ENCODE measurements at regions not wholly inside any gene's neighbourhood (a gene's known extent, or its start where the extent isn't known, plus 50 kb on each side); places are given as distances from the start of the nearest gene placed in this dataset.

DNA sequence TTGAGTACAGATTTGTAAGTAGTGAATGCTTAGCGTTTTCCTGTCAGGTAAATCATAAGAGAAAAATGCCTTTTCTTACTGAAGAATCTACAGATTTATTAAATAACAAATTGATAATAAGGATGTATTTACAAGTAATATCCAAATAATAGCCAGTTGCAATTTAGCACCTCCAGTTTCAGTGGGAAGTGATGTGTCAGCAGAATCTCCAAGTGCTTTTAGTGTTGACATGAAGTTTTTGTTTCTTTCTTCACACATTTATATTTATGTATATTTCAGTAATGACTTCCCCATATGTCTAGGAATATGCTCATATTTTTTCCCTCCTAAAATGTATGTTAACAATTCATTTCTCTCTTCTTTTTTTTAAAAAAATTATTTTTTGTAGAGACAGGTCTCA, 229.9 kb upstream of the GRIN3A start:
- TF ChIP-seq, protein P1, sequence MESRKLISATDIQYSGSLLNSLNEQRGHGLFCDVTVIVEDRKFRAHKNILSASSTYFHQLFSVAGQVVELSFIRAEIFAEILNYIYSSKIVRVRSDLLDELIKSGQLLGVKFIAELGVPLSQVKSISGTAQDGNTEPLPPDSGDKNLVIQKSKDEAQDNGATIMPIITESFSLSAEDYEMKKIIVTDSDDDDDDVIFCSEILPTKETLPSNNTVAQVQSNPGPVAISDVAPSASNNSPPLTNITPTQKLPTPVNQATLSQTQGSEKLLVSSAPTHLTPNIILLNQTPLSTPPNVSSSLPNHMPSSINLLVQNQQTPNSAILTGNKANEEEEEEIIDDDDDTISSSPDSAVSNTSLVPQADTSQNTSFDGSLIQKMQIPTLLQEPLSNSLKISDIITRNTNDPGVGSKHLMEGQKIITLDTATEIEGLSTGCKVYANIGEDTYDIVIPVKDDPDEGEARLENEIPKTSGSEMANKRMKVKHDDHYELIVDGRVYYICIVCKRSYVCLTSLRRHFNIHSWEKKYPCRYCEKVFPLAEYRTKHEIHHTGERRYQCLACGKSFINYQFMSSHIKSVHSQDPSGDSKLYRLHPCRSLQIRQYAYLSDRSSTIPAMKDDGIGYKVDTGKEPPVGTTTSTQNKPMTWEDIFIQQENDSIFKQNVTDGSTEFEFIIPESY (IDR thresholded peaks at IDR 0.05) = no peak
- TF ChIP-seq HNF4G (IDR thresholded peaks at IDR 0.05) (no peak), RXRA (IDR thresholded peaks at IDR 0.05) (no peak), RAD21 (IDR thresholded peaks at IDR 0.05) (no peak), FOXA1 (IDR thresholded peaks at IDR 0.05) (no peak), GABPA (IDR thresholded peaks at IDR 0.05 in 1 of 2, conservative IDR thresholded peaks at IDR 0.05 in 1 of 2) (no peak)
- TF ChIP-seq, protein P2, sequence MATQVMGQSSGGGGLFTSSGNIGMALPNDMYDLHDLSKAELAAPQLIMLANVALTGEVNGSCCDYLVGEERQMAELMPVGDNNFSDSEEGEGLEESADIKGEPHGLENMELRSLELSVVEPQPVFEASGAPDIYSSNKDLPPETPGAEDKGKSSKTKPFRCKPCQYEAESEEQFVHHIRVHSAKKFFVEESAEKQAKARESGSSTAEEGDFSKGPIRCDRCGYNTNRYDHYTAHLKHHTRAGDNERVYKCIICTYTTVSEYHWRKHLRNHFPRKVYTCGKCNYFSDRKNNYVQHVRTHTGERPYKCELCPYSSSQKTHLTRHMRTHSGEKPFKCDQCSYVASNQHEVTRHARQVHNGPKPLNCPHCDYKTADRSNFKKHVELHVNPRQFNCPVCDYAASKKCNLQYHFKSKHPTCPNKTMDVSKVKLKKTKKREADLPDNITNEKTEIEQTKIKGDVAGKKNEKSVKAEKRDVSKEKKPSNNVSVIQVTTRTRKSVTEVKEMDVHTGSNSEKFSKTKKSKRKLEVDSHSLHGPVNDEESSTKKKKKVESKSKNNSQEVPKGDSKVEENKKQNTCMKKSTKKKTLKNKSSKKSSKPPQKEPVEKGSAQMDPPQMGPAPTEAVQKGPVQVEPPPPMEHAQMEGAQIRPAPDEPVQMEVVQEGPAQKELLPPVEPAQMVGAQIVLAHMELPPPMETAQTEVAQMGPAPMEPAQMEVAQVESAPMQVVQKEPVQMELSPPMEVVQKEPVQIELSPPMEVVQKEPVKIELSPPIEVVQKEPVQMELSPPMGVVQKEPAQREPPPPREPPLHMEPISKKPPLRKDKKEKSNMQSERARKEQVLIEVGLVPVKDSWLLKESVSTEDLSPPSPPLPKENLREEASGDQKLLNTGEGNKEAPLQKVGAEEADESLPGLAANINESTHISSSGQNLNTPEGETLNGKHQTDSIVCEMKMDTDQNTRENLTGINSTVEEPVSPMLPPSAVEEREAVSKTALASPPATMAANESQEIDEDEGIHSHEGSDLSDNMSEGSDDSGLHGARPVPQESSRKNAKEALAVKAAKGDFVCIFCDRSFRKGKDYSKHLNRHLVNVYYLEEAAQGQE (IDR thresholded peaks at IDR 0.05) = no peak
- no peaks in the 10 kb centered on the region for H3K9me3 ChIP-seq (ENCODE audit: control insufficient read depth in 4 of 4, low read length in 3 of 4)
- H3K27me3 ChIP-seq (ENCODE audit: control insufficient read depth in 4 of 4, insufficient read depth in 4 of 4, low read length in 3 of 4) = no peaks in the 10 kb centered on the region
- no peaks in the 10 kb centered on the region for H3K4me1 ChIP-seq (ENCODE audit: control insufficient read depth in 4 of 4, insufficient read depth in 4 of 4, low read length in 3 of 4)
- no peak overlapping the region for H3K4me3 ChIP-seq (ENCODE audit: low read depth in 1 of 3, low read length in 3 of 3)
- 99% methylated on average over 1 of the region's 1 CpG for WGBS
- H3K27ac ChIP-seq (ENCODE audit: low read depth in 1 of 2, low read length in 2 of 2) = no peak overlapping the region
- no peak overlapping the region for H3K9ac ChIP-seq (ENCODE audit: low read depth in 1 of 2, low read length in 2 of 2)
- DNase-seq (ENCODE audit: low spot score) = no peak
- H3K36me3 ChIP-seq (ENCODE audit: control insufficient read depth in 4 of 4, insufficient read depth in 3 of 4, low read depth in 1 of 4, low read length in 3 of 4) = no peaks in the 10 kb centered on the region

DNA sequence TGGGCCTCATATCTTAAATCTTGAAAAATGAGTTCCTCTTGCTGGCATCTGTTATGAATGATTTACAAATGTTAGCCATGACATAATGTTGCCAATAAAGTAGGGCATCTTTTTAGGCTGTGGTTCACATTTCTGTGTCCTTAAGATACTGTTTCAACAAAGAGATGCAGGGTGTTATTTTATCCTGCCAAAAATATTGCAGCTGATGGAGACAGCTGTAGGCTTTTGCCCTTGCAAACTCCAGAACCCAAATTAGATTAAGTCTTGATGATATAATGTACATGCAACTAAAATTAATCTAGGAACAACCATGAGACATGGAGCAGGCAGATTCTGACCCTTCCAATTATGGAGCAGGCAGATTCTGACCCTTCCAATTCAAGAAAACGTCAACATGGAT, 228.2 kb upstream of the GRIN3A start:
- WGBS = 70% methylated on average over 1 of the region's 1 CpG
- DNase-seq (ENCODE audit: low spot score) = no peak
- no peak for TF ChIP-seq FOXA2 (IDR thresholded peaks at IDR 0.05)
- TF ChIP-seq, protein P3, sequence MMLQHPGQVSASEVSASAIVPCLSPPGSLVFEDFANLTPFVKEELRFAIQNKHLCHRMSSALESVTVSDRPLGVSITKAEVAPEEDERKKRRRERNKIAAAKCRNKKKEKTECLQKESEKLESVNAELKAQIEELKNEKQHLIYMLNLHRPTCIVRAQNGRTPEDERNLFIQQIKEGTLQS (IDR thresholded peaks at IDR 0.05) = no peak
- no peak for TF ChIP-seq JUND (IDR thresholded peaks at IDR 0.05)
- Histone ChIP-seq H3K9me3 (ENCODE audit: control insufficient read depth in 4 of 4, low read length in 3 of 4) (no peaks in the 10 kb centered on the region), H3K4me3 (ENCODE audit: low read depth in 1 of 3, low read length in 3 of 3) (no peak overlapping the region), H3K4me1 (ENCODE audit: control insufficient read depth in 4 of 4, insufficient read depth in 4 of 4, low read length in 3 of 4) (no peaks in the 10 kb centered on the region), H3K9ac (ENCODE audit: low read depth in 1 of 2, low read length in 2 of 2) (no peak overlapping the region), H3K36me3 (ENCODE audit: control insufficient read depth in 4 of 4, insufficient read depth in 3 of 4, low read depth in 1 of 4, low read length in 3 of 4) (no peaks in the 10 kb centered on the region), H3K27ac (ENCODE audit: low read depth in 1 of 2, low read length in 2 of 2) (no peak overlapping the region), H3K27me3 (ENCODE audit: control insufficient read depth in 4 of 4, insufficient read depth in 4 of 4, low read length in 3 of 4) (no peaks in the 10 kb centered on the region)

DNA sequence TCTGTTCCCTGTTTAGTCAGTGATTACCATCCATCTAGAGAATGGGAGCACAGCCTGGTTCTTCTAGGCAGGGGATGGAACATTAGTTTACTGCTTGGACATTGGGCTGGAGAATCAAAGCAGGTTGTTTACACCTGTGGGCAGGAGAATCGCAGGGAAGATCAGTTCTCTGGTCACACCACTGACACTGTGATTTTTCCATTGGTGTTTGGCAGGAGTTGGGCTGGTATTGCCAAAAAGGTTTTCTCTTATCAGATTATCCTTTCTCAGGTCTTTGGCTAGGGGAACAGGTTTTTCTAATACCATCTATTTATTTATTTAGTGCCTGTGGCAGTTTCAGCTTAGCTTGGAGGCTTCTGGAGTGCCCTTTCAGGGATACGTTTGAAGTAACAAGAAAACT, 219.3 kb upstream of the GRIN3A start:
- no peak overlapping the region for H3K4me3 ChIP-seq (ENCODE audit: low read depth in 1 of 3, low read length in 3 of 3)
- 81% methylated on average over 2 of the region's 2 CpGs for WGBS
- H3K4me1 ChIP-seq (ENCODE audit: control insufficient read depth in 4 of 4, insufficient read depth in 4 of 4, low read length in 3 of 4) = no peaks in the 10 kb centered on the region
- H3K9ac ChIP-seq (ENCODE audit: low read depth in 1 of 2, low read length in 2 of 2) = no peak overlapping the region
- H3K27me3 ChIP-seq (ENCODE audit: control insufficient read depth in 4 of 4, insufficient read depth in 4 of 4, low read length in 3 of 4) = no peaks in the 10 kb centered on the region
- DNase-seq (ENCODE audit: low spot score) = no peak
- H3K36me3 ChIP-seq (ENCODE audit: control insufficient read depth in 4 of 4, insufficient read depth in 3 of 4, low read depth in 1 of 4, low read length in 3 of 4) = no peaks in the 10 kb centered on the region
- no peak overlapping the region for H3K27ac ChIP-seq (ENCODE audit: low read depth in 1 of 2, low read length in 2 of 2)
- no peaks in the 10 kb centered on the region for H3K9me3 ChIP-seq (ENCODE audit: control insufficient read depth in 4 of 4, low read length in 3 of 4)
- TF ChIP-seq, protein P1 (IDR thresholded peaks at IDR 0.05) = no peak
- TF ChIP-seq, protein P2 (IDR thresholded peaks at IDR 0.05) = no peak
- TF ChIP-seq RAD21 (IDR thresholded peaks at IDR 0.05) (no peak), GABPA (IDR thresholded peaks at IDR 0.05 in 1 of 2, conservative IDR thresholded peaks at IDR 0.05 in 1 of 2) (no peak), YY1 (IDR thresholded peaks at IDR 0.05) (no peak), RXRA (IDR thresholded peaks at IDR 0.05) (no peak), FOXA2 (IDR thresholded peaks at IDR 0.05) (no peak), HNF4G (IDR thresholded peaks at IDR 0.05) (no peak), SP1 (IDR thresholded peaks at IDR 0.05) (no peak), TAF1 (conservative IDR thresholded peaks at IDR 0.05) (no peak)
- TF ChIP-seq, protein P4, sequence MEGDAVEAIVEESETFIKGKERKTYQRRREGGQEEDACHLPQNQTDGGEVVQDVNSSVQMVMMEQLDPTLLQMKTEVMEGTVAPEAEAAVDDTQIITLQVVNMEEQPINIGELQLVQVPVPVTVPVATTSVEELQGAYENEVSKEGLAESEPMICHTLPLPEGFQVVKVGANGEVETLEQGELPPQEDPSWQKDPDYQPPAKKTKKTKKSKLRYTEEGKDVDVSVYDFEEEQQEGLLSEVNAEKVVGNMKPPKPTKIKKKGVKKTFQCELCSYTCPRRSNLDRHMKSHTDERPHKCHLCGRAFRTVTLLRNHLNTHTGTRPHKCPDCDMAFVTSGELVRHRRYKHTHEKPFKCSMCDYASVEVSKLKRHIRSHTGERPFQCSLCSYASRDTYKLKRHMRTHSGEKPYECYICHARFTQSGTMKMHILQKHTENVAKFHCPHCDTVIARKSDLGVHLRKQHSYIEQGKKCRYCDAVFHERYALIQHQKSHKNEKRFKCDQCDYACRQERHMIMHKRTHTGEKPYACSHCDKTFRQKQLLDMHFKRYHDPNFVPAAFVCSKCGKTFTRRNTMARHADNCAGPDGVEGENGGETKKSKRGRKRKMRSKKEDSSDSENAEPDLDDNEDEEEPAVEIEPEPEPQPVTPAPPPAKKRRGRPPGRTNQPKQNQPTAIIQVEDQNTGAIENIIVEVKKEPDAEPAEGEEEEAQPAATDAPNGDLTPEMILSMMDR (IDR thresholded peaks at IDR 0.05; ENCODE audit: low read depth, low read length, missing input control) = no peak

Measured in liver (tissue), 8 donors.